Inferior parietal cortex (tissue), 1 donor: ENCODE measurements at regions not wholly inside any gene's neighbourhood (a gene's known extent, or its start where the extent isn't known, plus 50 kb on each side); places are given as distances from the start of the nearest gene placed in this dataset.
A peak's percentile ranks its signal among the peaks of the same experiment; 100 is the strongest.
"Not testable (repeated sequence)": the region's sequence is repeated elsewhere in the genome, so short reads cannot be mapped to it uniquely, and the experiment has no call there.

Experiments used
- DNase-seq: peaks from one replicate; pipeline ENCODE4 v3.0.0-alpha.2; 2016; ENCODE audit errors: extremely low spot score

GRCh38 chr4:11130195-11130970, 298.3 kb downstream of the HS3ST1 start:
- peak; percentile 27 for DNase-seq

- DNase-seq: no peak
These were observed 308.3 kb downstream of the HS3ST1 start for GRCh38 chr4:11120435-11120834.

- no peak for DNase-seq
These were observed 309.2 kb downstream of the HS3ST1 start for GRCh38 chr4:11119474-11119873.

- no peak for DNase-seq
These were observed 310.2 kb downstream of the HS3ST1 start for GRCh38 chr4:11118513-11118912.

GRCh38 chr4:11116940-11117339, 311.8 kb downstream of the HS3ST1 start:
- DNase-seq: no peak

GRCh38 chr4:11111876-11112275, 316.8 kb downstream of the HS3ST1 start:
- no peak for DNase-seq

GRCh38 chr4:11111370-11111769, 317.3 kb downstream of the HS3ST1 start:
- DNase-seq: no peak

GRCh38 chr4:11106759-11107158, 321.9 kb downstream of the HS3ST1 start:
- DNase-seq: no peak

GRCh38 chr4:11106190-11106589, 322.5 kb downstream of the HS3ST1 start:
- no peak for DNase-seq

- DNase-seq: no peak
These were observed 323.0 kb downstream of the HS3ST1 start for GRCh38 chr4:11105715-11106114.

GRCh38 chr4:11098461-11098860, 330.2 kb downstream of the HS3ST1 start:
- DNase-seq: no peak

- DNase-seq: no peak
These were observed 331.0 kb downstream of the HS3ST1 start for GRCh38 chr4:11097725-11098124.

GRCh38 chr4:11081006-11081405, 347.7 kb downstream of the HS3ST1 start:
- DNase-seq: no peak

GRCh38 chr4:11079171-11079570, 349.5 kb downstream of the HS3ST1 start:
- no peak for DNase-seq

- DNase-seq: no peak
These were observed 354.0 kb downstream of the HS3ST1 start for GRCh38 chr4:11074581-11075241.

GRCh38 chr4:11073621-11074051, 355.1 kb downstream of the HS3ST1 start:
- no peak for DNase-seq

- no peak for DNase-seq
These were observed 355.7 kb downstream of the HS3ST1 start for GRCh38 chr4:11072999-11073398.

GRCh38 chr4:11072463-11072862, 356.2 kb downstream of the HS3ST1 start:
- no peak for DNase-seq

GRCh38 chr4:11070813-11071212, 357.9 kb downstream of the HS3ST1 start:
- no peak for DNase-seq

GRCh38 chr4:11069581-11070211, 359.0 kb downstream of the HS3ST1 start:
- no peak for DNase-seq

GRCh38 chr4:11069083-11069482, 359.6 kb downstream of the HS3ST1 start:
- no peak for DNase-seq

- DNase-seq: not testable (repeated sequence)
These were observed 362.1 kb downstream of the HS3ST1 start for GRCh38 chr4:11066584-11066983.

GRCh38 chr4:11060637-11061036, 368.1 kb downstream of the HS3ST1 start:
- not testable (repeated sequence) for DNase-seq
